Activated gamma-delta T cell treated with anti-CD3 and anti-CD28 coated beads, Interleukin-2, amount 50 U/mL, for 16 hours (primary cell): ENCODE measurements at regions not wholly inside any gene's neighbourhood (a gene's known extent, or its start where the extent isn't known, plus 50 kb on each side); places are given as distances from the start of the nearest gene placed in this dataset.
"Not testable (repeated sequence)": the region's sequence is repeated elsewhere in the genome, so short reads cannot be mapped to it uniquely, and the experiment has no call there.

Experiments used
- DNase-seq: peaks from one replicate; pipeline ENCODE4 v3.0.0-alpha.2; 2020; ENCODE audit warnings: low read depth

DNA sequence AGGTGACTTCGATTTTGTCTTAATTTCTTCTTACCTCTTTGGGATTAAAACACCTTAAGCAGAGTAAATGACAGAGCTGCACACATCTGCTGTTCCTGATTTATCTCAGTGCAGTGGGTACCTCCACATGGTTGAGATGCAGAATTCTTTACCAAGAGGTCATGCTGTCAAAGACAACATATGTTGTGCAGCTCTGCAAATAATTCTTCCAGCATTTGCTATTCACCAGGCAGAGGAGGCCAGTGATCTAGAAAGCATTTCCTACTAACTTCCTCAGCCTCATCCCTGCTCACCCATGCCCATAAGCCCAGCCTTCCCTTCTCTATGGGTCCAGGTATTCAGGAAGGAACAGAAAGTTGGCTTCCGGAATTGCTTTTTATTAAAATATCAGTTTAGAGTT is 109.3 kb downstream of the THBS2 start:
- DNase-seq: no peak

- DNase-seq: no peak
Observed at GRCh38 chr6:169142538-169142844, 111.2 kb downstream of the THBS2 start.

DNA sequence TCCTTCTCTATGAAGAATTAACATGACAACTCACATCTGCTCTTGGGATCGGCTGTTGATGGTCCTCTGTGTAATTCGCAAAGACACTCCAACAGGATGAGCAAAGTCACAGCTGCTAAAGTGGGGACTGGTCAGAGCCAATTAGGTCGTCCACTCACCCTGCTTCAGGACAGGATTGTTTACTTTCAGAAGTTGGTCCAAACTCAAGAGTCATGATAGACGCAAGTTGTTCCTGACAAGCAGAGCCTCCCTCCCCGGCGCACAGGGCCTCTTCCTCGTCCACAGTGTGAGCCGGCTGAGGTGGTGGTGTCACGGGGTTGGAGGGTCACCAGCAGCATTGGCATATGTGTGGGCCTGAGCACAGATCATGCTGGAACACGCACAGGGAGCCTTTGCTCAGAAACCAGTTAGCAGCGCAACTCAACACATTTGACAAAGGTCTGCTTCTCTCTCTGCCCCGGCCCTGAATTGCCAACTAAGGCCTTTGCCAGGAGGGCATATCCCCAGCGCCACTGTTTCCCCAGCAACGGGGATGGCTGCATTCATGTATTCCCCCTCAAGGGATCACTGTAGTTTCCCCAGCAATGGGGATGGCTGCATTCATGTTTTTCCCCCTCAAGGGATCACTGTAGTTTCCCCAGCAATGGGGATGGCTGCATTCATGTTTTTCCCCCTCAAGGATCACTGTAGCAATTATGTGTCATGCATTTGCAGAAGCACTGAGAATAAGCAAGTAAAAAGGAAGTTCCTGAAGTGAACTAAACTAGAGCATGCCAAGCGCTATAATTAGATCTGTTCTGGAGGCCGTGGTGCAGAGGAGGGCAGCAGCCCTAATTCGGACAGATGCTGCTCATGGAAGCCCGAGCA is 111.7 kb downstream of the THBS2 start:
- DNase-seq: no peak

DNA sequence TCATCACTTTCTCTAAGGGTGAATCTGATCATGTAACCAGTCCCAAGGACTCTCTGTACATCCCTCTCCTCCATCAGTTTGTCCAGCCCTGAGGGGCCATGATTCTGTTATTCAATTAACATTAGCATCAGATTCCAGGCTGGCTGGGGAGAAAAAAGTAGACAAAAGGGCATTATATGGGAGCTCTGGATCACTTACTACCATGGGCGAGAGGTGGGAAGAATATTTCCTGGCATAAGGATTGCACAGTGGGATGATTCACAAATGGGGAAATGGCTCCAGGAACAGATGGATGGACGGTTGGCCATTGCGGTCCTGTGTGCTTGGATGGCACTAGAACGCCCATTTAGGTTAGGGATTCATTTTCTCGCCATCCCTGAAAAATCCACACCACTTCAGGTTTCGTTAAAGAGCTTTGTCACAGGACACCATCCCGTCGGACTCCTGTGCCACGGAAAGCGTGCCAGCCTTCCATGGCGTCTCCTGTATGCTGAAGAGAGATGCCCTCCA is 112.6 kb downstream of the THBS2 start:
- no peak for DNase-seq

DNA sequence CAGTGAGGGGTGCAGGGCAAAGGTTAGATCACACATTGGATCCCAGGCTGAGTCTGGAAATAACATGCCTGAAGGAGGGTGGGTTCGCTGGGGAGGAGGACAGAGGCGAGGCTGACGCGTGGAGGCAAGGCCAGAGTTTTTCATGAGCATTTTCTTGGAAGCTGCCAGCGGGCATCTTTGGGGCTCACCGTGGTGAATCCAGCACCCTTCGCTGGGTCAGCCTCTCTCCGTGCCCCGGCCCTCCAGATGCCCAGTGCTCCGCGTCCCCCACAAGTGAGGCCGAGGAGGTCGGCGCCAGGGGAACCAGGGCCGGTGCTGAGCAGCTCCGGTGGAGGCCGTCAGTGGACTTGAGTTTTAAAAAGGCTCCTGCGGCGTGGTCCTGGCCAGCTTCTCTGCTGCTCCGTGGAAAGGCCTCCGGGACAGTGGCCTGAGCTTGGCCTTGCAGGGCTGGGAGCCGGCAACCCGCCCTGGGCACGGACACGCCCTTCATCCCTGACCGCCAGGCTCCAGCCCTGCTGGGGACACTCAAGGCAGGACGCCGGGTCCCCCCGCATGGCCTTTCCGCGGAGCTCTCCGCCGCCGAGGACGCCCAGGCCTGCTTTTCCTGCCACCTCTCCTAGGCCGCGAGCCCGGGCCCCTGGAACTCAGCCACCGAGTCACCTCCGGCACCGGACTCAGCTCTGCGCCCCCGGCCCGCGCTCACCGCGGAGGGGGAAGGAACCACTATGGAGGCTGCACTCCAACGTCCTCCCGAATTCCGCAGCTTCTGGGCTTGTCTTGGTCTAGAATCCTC is 114.3 kb downstream of the THBS2 start:
- DNase-seq: no peak

DNA sequence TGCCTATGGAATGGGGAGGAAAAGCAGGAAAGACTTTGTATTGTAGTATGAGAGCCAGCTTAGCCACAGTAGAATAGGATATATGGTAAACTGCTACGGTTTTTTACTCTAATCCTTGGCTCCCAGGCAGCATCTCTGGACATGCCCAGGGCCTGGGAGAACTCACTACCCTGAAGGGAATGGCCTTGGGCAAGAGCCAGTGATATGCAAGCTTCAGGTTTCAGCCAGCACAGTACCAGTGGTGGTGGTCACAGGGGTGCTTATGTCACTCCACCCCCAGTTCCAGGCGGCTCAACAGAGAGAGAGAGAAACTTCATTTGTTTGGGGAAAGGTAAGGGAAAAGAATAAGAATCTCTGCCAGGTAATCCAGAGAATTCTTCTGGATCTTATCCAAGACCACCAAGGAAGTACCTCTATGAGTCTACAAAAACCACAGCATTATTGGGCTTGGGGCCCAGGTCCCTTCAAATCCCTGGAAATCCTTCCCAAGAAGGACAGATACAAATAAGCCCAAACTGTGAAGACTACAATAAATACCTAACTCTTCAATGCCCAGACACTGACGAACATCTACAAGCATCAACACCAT is 121.2 kb downstream of the THBS2 start:
- DNase-seq: no peak

- no peak for DNase-seq
Observed at GRCh38 chr6:169131390-169131789, 122.3 kb downstream of the THBS2 start.

- DNase-seq: no peak
Observed at GRCh38 chr6:169130113-169130512, 123.5 kb downstream of the THBS2 start.

- DNase-seq: no peak
Observed at GRCh38 chr6:169121013-169121412, 132.6 kb downstream of the THBS2 start.

- DNase-seq: no peak
Observed at GRCh38 chr6:169119669-169120068, 134.0 kb downstream of the THBS2 start.

DNA sequence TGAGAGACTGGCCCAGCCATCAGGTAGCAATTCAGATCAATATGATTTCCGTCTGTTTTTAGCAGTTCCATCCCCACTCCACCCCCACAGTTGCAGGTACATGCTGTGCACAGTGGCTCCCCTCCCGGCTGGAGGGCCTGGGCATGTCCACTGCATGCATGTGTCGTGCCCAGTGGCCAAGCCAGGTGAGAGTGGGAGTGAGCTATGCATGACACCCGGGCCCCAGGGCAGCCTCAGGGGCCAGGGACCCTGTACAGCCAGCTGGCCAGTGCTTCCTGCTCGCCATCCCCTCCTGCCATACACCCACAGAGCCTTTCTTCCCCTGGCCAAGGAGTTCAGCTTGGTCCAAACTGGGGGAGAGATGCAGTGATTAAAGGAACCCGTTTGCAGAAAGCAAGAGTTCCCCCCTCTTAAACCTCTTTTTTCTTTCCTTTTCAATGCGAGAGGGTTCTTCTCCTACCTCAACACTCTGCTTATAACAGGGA is 135.3 kb downstream of the THBS2 start:
- no peak for DNase-seq

GRCh38 chr6:169117663-169118062 is 136.0 kb downstream of the THBS2 start:
- no peak for DNase-seq

- DNase-seq: no peak
Observed at GRCh38 chr6:169115632-169116031, 138.0 kb downstream of the THBS2 start.

DNA sequence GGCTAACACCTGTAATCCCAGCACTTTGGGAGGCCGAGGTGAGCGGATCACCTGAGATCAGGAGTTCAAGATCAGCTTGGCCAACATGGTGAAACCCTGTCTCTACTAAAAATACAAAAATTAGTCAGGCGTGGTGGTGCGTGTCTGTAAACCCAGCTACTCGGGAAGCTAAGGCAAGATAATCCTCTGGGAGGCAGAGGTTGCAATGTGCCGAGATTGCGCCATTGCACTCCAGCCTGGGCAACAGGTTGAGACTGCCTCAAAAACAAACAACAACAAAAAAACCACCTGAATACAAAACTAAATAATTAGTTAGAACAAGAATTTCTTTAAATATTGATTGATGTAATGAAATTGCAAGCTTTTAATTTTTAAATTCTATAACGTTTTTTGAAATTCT is 139.0 kb downstream of the THBS2 start:
- not testable (repeated sequence) for DNase-seq

DNA sequence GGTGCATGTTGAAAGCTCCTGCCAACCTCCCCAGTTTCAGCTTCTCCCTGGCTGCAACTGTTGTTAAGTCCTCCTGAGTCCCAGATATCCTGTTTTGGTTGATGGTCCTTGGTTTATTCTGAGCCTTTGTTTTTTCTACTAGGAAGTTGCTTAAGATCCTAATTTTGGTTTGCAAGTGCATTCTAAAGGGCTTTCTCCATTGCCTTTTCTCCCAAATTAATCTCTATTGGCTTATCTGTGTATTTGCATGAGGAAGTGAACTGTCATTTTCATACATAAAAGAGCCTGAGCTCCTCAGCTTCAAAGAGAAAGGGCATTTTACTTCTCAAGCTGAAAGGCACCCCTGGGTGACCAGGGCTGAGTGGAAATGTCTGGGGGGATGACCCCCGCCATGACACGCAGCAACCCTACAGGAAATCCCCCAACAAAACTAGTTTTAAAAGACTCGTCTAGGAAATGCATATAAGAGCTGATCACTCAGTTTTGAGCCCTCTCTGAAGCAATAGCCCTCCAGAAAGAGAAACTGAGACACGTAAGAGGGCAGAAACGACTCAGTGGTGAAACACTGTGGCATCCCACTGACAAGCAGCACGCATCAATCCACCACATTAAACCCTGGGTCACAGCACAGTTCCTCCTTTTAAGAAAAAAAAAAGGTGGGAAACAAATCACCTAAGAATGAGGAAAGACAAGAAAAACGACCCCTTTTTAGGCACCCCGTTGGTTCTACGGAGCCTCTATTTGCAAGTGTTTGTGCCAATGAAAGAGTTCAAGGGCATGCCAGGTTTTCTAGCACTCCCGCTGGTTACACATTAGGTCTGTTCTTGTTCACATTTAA is 140.9 kb downstream of the THBS2 start:
- DNase-seq: no peak

DNA sequence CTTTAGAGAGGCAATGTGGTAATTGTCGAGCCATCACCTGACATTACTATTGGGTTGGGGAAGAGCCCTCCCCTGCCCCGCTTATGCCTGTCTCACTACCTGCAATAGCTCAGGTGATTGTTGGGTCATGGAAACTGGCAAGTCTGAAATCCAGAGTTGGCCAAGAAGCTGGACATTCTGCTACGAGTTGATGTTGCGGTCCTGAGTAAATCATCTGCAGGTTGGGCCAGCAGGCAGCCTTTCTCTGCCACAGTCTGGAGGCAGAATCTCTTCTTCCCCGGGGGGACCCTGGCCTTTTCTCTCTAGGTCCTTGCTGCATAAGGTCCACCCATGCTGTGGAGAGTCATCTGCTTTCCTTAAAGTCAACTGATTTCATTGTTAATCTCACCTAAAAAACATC is 142.4 kb downstream of the THBS2 start:
- no peak for DNase-seq

- DNase-seq: no peak
Observed at GRCh38 chr6:169109411-169110220, 144.0 kb downstream of the THBS2 start.

DNA sequence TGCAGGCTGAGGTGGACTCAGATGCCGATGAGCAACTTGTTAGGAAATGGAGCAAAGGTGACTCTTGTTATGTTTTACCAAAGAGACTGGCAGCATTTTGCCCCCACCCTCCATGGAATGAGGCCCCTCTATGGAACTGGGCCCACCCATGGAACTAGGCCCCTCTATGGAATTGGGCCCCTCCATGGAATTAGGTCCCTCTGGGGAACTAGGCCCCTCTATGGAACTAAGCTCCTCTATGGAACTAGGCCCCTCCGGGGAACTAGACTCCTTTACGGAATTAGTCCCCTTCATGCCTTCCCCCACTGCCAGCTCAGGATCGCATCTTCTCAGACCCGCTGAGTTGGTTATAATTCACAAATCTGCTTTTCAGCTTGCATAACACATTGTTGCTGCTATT is 144.9 kb downstream of the THBS2 start:
- no peak for DNase-seq

- no peak for DNase-seq
Observed at GRCh38 chr6:169106176-169106575, 147.5 kb downstream of the THBS2 start.

DNA sequence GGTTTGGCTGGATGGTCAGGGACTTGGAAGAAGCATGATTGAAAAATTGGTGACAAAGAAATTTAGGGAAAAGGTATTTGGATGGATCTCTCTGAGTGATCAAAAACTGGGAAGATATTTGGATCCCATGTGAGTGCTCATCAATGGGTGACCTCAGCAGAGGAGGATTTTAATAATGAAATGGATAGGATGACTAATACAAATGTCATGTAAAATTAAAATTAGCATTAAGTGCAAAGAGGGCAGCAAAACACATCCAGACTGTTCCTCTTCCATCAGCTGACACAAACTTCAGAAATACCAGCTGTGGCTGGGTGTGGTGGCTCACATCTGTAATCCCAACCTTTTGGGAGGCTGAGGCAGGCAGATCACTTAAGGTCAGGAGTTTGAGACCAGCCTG is 151.7 kb downstream of the THBS2 start:
- no peak for DNase-seq
